Stimulated activated memory B cell treated with anti-CD40 and anti-IgM and Interleukin-4, amounts not matched to agents 10 μg/mL and 1 μg/mL and 100 μg/mL, for 72 hours (primary cell): ENCODE measurements at regions not wholly inside any gene's neighbourhood (a gene's known extent, or its start where the extent isn't known, plus 50 kb on each side); places are given as distances from the start of the nearest gene placed in this dataset.

ENCODE experiments used
- ATAC-seq: fragments of 150-1000 bp; cut with Tn5 transposase; 2 replicates; pipeline ENCODE4 v1.10.0; 2021
- H3K27ac Mint-ChIP-seq: one replicate; pipeline ENCODE4 v1.8.0; 2022; ENCODE audit warnings: mild to moderate bottlenecking, mixed read lengths
- H3K27me3 Mint-ChIP-seq: one replicate; pipeline ENCODE4 v1.8.0; 2022; ENCODE audit warnings: mixed read lengths
- H3K36me3 Mint-ChIP-seq: one replicate; pipeline ENCODE4 v1.8.0; 2022; ENCODE audit warnings: mixed read lengths
- H3K4me1 Mint-ChIP-seq: one replicate; pipeline ENCODE4 v1.8.0; 2022; ENCODE audit warnings: mixed read lengths
- H3K4me3 Mint-ChIP-seq: one replicate; pipeline ENCODE4 v1.8.0; 2022; ENCODE audit warnings: mild to moderate bottlenecking, moderate library complexity, mixed read lengths
- H3K9me3 Mint-ChIP-seq: one replicate; pipeline ENCODE4 v1.8.0; 2022; ENCODE audit warnings: mixed read lengths

- Mint-ChIP-seq H3K27me3 (no peaks in the 10 kb centered on the region), H3K4me1 (no peaks in the 10 kb centered on the region), H3K27ac (no peak overlapping the region), H3K36me3 (no peaks in the 10 kb centered on the region), H3K9me3 (peaks cover 61% of the 10 kb centered on the region), H3K4me3 (no peak overlapping the region)
- no peak for ATAC-seq
Observed at GRCh38 chr16:35741546-35741945, 2282.1 kb downstream of the TP53TG3F start.

- H3K36me3 Mint-ChIP-seq, result no peaks in the 10 kb centered on the region
- H3K4me1 Mint-ChIP-seq, result no peaks in the 10 kb centered on the region
- ATAC-seq, result no peak
- no peak overlapping the region for H3K4me3 Mint-ChIP-seq
- H3K27ac Mint-ChIP-seq, result no peak overlapping the region
- H3K9me3 Mint-ChIP-seq, result peaks cover 66% of the 10 kb centered on the region
- H3K27me3 Mint-ChIP-seq, result no peaks in the 10 kb centered on the region
Observed at GRCh38 chr16:35743101-35743692, 2283.8 kb downstream of the TP53TG3F start.

DNA sequence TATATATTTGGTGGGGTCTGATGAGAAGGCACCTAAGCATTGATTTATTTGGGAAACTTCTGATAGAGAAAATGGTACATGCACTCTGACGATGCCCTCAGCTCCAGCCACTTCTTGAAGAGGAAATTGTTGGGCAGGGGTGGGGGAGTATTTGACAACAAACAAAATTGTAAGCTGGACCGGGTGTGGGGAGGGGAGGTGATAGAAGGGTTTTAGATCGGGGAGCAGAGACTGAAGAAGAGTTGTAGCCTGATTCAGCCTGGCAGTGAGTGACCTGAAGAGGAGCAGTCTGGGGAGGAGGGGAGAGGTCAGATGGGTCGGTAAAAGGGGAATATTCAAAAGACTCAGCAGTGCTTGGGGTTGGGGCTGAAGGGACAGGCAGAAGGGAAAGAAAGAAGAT, 2284.7 kb downstream of the TP53TG3F start:
- no peaks in the 10 kb centered on the region for H3K4me1 Mint-ChIP-seq
- ATAC-seq, result no peak
- H3K9me3 Mint-ChIP-seq, result peaks cover 60% of the 10 kb centered on the region
- no peak overlapping the region for H3K27ac Mint-ChIP-seq
- H3K4me3 Mint-ChIP-seq, result no peak overlapping the region
- no peaks in the 10 kb centered on the region for H3K27me3 Mint-ChIP-seq
- no peaks in the 10 kb centered on the region for H3K36me3 Mint-ChIP-seq

DNA sequence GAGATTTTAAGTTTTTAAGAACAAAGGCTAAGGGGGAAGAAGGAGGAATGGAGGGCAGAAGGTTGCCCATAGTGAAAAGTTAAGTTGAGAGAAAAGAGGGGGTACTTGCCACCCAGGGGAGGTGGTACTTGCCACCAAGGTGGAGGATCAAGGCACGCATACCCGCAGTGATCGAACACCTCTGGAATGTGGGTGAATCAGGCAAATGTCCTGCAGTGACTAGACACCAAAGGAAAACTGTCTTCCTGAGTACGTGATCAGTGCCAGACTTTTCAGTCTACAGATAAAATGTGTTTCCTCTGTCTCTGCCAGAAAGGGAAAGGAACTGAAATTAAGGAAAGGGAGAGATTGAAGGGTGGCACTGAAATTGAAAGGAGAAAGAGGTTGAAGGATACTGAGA, 2285.3 kb downstream of the TP53TG3F start:
- Mint-ChIP-seq H3K4me3 (no peak overlapping the region), H3K27ac (no peak overlapping the region), H3K27me3 (no peaks in the 10 kb centered on the region), H3K36me3 (no peaks in the 10 kb centered on the region), H3K9me3 (peaks cover 53% of the 10 kb centered on the region), H3K4me1 (no peaks in the 10 kb centered on the region)
- ATAC-seq, result no peak

GRCh38 chr16:35745191-35745590, 2285.8 kb downstream of the TP53TG3F start:
- no peak for ATAC-seq
- Mint-ChIP-seq H3K27me3 (no peaks in the 10 kb centered on the region), H3K27ac (no peak overlapping the region), H3K4me3 (no peak overlapping the region), H3K4me1 (no peaks in the 10 kb centered on the region), H3K36me3 (no peaks in the 10 kb centered on the region), H3K9me3 (peaks cover 53% of the 10 kb centered on the region)

DNA sequence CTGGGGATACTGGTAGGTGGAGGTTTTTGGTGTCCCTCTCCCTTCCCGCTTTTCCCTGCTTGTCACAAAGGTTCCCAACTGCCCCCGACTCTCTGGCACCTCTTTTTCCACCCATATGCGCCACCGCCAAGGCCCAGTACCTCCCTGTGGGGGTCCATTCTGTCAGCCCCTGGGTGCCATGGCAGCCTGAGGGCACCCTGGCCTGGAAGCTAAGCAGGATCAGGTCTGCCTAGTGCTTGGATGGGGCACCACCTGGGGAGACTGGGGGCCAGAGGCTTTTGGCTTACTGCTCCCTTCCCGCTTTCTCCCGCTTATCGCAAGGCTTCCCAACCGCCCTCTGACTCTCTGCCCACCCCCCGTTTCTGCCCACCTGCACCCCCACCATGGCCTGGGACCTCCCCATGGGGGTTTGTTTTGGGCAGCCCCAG, 2286.4 kb downstream of the TP53TG3F start:
- Mint-ChIP-seq H3K4me3 (no peak overlapping the region), H3K9me3 (peaks cover 49% of the 10 kb centered on the region), H3K27ac (no peak overlapping the region), H3K27me3 (no peaks in the 10 kb centered on the region), H3K4me1 (no peaks in the 10 kb centered on the region), H3K36me3 (no peaks in the 10 kb centered on the region)
- no peak for ATAC-seq

DNA sequence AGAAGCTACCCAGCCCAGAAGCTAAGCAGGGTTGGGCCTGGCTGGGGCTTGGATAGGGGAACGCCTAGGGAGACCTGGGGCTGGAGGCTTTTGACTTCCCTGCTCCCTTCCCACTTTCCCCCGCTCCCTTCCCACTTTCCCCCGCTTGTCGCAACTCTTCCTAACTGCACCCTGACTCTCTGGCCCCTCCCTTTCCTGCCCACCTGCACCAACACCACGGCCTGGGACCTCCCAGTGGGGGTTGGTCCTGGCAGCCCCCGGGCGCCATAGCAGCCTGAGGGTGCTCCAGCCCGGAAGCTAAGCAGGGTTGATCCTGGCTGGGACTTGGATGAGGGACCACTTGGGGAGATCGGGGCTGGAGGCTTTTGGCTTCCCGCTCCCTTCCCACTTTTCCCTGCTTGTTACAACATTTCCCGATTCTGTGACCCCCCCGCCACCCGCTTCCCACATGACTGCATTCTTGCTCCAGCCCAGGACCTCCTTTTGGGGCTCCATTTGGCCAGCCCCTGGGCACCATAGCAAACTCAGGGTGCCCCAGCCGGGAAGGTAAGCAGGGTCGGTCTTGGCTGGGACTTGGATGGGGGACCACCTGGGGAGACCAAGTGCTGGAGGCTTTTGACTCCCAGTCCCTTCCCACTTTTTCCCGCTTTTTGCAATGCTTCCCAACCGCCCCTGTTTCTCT, 2287.0 kb downstream of the TP53TG3F start:
- Mint-ChIP-seq H3K9me3 (peaks cover 44% of the 10 kb centered on the region), H3K27ac (no peak overlapping the region), H3K36me3 (no peaks in the 10 kb centered on the region), H3K27me3 (no peaks in the 10 kb centered on the region), H3K4me1 (no peaks in the 10 kb centered on the region), H3K4me3 (no peak overlapping the region)
- no peak for ATAC-seq

- no peak for ATAC-seq
- no peak overlapping the region for H3K4me3 Mint-ChIP-seq
- no peaks in the 10 kb centered on the region for H3K36me3 Mint-ChIP-seq
- H3K27me3 Mint-ChIP-seq, result no peaks in the 10 kb centered on the region
- H3K4me1 Mint-ChIP-seq, result no peaks in the 10 kb centered on the region
- peaks cover 37% of the 10 kb centered on the region for H3K9me3 Mint-ChIP-seq
- no peak overlapping the region for H3K27ac Mint-ChIP-seq
Observed at GRCh38 chr16:35746963-35747657, 2287.7 kb downstream of the TP53TG3F start.

GRCh38 chr16:35747658-35748455, 2288.4 kb downstream of the TP53TG3F start:
- Mint-ChIP-seq H3K27ac (no peak overlapping the region), H3K4me3 (no peak overlapping the region), H3K4me1 (no peaks in the 10 kb centered on the region), H3K9me3 (peaks cover 31% of the 10 kb centered on the region), H3K27me3 (no peaks in the 10 kb centered on the region), H3K36me3 (no peaks in the 10 kb centered on the region)
- ATAC-seq, result no peak

DNA sequence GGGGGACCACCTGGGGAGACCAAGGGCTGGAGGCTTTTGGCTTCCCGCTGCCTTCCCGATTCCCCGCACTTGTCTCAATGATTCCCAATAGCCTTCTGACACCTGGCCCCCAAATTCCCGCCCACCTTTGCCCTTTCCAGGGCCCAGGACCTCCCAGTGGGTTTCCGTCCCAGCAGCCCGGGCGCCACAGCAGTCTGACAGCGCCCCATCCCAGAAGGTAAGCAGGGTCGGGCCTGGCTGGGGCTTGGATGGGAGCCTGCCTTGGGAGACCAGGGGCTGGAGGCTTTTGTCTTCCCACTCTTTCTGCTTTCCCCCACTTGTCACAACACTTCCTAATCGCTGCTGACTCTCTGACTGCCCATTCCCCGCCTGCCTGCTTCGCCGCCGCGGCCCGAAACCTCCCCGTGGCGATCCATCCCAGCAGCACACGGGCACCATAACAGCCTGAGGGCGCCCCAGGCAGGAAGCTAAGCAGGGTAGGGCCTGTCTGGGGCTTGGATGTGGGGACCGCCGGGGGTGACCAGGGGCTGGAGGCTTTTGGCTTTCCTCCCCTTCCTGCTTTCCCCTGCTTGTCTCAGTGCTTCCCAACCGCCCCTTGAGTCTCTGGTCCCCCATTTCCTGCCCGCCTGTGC, 2289.3 kb downstream of the TP53TG3F start:
- H3K4me1 Mint-ChIP-seq, result no peaks in the 10 kb centered on the region
- no peak overlapping the region for H3K4me3 Mint-ChIP-seq
- ATAC-seq, result no peak
- H3K27ac Mint-ChIP-seq, result no peak overlapping the region
- peaks cover 29% of the 10 kb centered on the region for H3K9me3 Mint-ChIP-seq
- no peaks in the 10 kb centered on the region for H3K36me3 Mint-ChIP-seq
- H3K27me3 Mint-ChIP-seq, result no peaks in the 10 kb centered on the region

DNA sequence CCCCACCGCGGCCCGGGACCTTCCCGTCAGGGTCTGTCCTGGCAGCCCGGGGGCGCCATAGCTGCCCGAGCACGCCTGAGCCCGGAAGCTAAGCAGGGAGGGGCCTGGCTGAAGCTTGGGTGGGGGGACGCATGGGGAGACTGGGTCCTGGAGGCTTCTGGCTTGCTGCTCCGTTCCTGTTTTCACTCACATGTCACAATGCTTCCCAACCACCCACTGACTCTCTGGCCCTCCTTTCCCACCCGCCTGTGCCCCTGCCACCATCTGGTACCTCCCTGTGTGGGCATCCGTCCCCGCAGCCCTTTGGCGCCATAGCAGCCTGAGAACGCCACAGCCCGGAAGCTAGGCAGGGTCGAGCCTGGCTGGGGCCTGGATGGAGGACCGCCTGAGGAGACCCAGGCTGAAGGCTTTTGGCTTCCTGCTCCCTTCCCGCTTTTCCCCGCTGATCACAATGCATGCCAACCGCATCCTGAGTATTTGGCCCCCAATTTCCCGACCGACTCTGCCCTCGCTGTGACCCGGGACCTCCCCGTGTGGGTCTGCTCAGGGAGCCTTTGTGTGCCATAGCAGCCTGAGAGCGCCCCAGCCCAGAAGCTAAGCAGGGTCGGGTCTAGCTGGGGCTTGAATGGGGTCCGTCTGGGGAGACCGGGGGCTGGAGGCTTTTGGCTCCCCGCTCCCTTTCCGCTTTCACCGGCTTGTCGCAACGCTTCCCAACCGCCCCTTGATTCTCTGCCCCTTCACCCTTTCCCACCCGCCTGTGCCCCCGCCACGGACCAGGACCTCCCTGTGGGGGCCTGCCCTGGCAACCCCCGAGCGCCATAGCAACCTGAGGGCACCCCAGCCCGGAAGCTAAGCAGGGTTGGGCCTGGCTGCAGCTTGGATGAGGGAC, 2290.1 kb downstream of the TP53TG3F start:
- Mint-ChIP-seq H3K36me3 (no peaks in the 10 kb centered on the region), H3K27me3 (no peaks in the 10 kb centered on the region), H3K9me3 (peaks cover 21% of the 10 kb centered on the region), H3K27ac (no peak overlapping the region), H3K4me1 (no peaks in the 10 kb centered on the region), H3K4me3 (no peak overlapping the region)
- ATAC-seq, result no peak

- no peak overlapping the region for H3K27ac Mint-ChIP-seq
- no peaks in the 10 kb centered on the region for H3K36me3 Mint-ChIP-seq
- H3K4me1 Mint-ChIP-seq, result no peaks in the 10 kb centered on the region
- no peak overlapping the region for H3K4me3 Mint-ChIP-seq
- H3K27me3 Mint-ChIP-seq, result no peaks in the 10 kb centered on the region
- H3K9me3 Mint-ChIP-seq, result peaks cover 21% of the 10 kb centered on the region
- no peak for ATAC-seq
Observed at GRCh38 chr16:35750157-35750689, 2290.8 kb downstream of the TP53TG3F start.

- Mint-ChIP-seq H3K4me3 (no peak overlapping the region), H3K36me3 (no peaks in the 10 kb centered on the region), H3K9me3 (peaks cover 19% of the 10 kb centered on the region), H3K27me3 (no peaks in the 10 kb centered on the region), H3K27ac (no peak overlapping the region), H3K4me1 (no peaks in the 10 kb centered on the region)
- ATAC-seq, result no peak
Observed at GRCh38 chr16:35750701-35751104, 2291.3 kb downstream of the TP53TG3F start.
